Stimulated activated naive CD8-positive, alpha-beta T cell treated with anti-CD3 and anti-CD28 coated beads, Interleukin-15, Interleukin-2, amounts not matched to agents 100 U/mL and 50 U/mL, for 24 hours (primary cell): ENCODE measurements at regions not wholly inside any gene's neighbourhood (a gene's known extent, or its start where the extent isn't known, plus 50 kb on each side); places are given as distances from the start of the nearest gene placed in this dataset.
"Not testable (repeated sequence)": the region's sequence is repeated elsewhere in the genome, so short reads cannot be mapped to it uniquely, and the experiment has no call there.

Experiments used
- ATAC-seq: fragments of 150-1000 bp; cut with Tn5 transposase; one replicate; pipeline ENCODE4 v1.10.0; 2021
- DNase-seq: peaks from one replicate; pipeline ENCODE4 v3.0.0; 2021

- no peak for ATAC-seq
- DNase-seq: no peak
These were observed 231.3 kb upstream of the KCNMB2 start for GRCh38 chr3:178304758-178305467.

- no peak for DNase-seq
- no peak for ATAC-seq
These were observed 229.7 kb upstream of the KCNMB2 start for GRCh38 chr3:178306432-178307115.

GRCh38 chr3:178308771-178309170 lies 227.5 kb upstream of the KCNMB2 start:
- ATAC-seq (no peak), DNase-seq (no peak)

GRCh38 chr3:178310949-178311348 lies 225.3 kb upstream of the KCNMB2 start:
- no peak for DNase-seq
- no peak for ATAC-seq

- ATAC-seq: no peak
- DNase-seq: no peak
These were observed 222.5 kb upstream of the KCNMB2 start for GRCh38 chr3:178313716-178314115.

GRCh38 chr3:178318340-178318739 lies 217.9 kb upstream of the KCNMB2 start:
- DNase-seq: no peak
- no peak for ATAC-seq

- DNase-seq: no peak
These were observed 217.1 kb upstream of the KCNMB2 start for GRCh38 chr3:178318941-178319816.

GRCh38 chr3:178320456-178321351 lies 215.5 kb upstream of the KCNMB2 start:
- DNase-seq: no peak
- no peak for ATAC-seq

More at GRCh38 chr3:178318941-178319816, 217.1 kb upstream of the KCNMB2 start:
- no peak for ATAC-seq

- ATAC-seq: no peak
- DNase-seq: no peak
These were observed 211.9 kb upstream of the KCNMB2 start for GRCh38 chr3:178324356-178324755.

GRCh38 chr3:178325330-178325729 lies 210.9 kb upstream of the KCNMB2 start:
- no peak for DNase-seq
- no peak for ATAC-seq

- DNase-seq: no peak
- no peak for ATAC-seq
These were observed 206.3 kb upstream of the KCNMB2 start for GRCh38 chr3:178329936-178330335.

- ATAC-seq (no peak), DNase-seq (no peak)
These were observed 202.0 kb upstream of the KCNMB2 start for GRCh38 chr3:178334239-178334638.

- no peak for DNase-seq
- no peak for ATAC-seq
These were observed 199.9 kb upstream of the KCNMB2 start for GRCh38 chr3:178336336-178336735.

- no peak for ATAC-seq
- no peak for DNase-seq
These were observed 195.7 kb upstream of the KCNMB2 start for GRCh38 chr3:178340506-178340905.

- ATAC-seq: no peak
- DNase-seq: no peak
These were observed 194.6 kb upstream of the KCNMB2 start for GRCh38 chr3:178341636-178342035.

- ATAC-seq: no peak
These were observed 194.1 kb upstream of the KCNMB2 start for GRCh38 chr3:178342111-178342510.

GRCh38 chr3:178343433-178344038 lies 192.7 kb upstream of the KCNMB2 start:
- DNase-seq: no peak
- ATAC-seq: no peak

More at GRCh38 chr3:178342111-178342510, 194.1 kb upstream of the KCNMB2 start:
- no peak for DNase-seq

- DNase-seq: no peak
- no peak for ATAC-seq
These were observed 190.3 kb upstream of the KCNMB2 start for GRCh38 chr3:178345944-178346343.

- not testable (repeated sequence) for ATAC-seq, DNase-seq
These were observed 187.5 kb upstream of the KCNMB2 start for GRCh38 chr3:178348561-178349217.

- DNase-seq, ATAC-seq: not testable (repeated sequence)
These were observed 187.0 kb upstream of the KCNMB2 start for GRCh38 chr3:178349218-178349596.

GRCh38 chr3:178350763-178351162 lies 185.5 kb upstream of the KCNMB2 start:
- no peak for DNase-seq
- no peak for ATAC-seq
